C4-2B (cell line): ENCODE measurements at regions not wholly inside any gene's neighbourhood (a gene's known extent, or its start where the extent isn't known, plus 50 kb on each side); places are given as distances from the start of the nearest gene placed in this dataset.

Experiments used
- CTCF ChIP-seq: fragments of 450-650 bp; conservative IDR thresholded peaks from 2 replicates; pipeline ENCODE4 v1.5.1; 2017; ENCODE audit warnings: mild to moderate bottlenecking
- ZFX ChIP-seq: fragments of 450-650 bp; IDR thresholded peaks from 2 replicates; pipeline ENCODE4 v1.6.1; 2017

GRCh38 chr16:87007907-87008306, 309.3 kb downstream of the C16orf95 start:
- no peak for TF ChIP-seq CTCF
- no peak for TF ChIP-seq ZFX
